ENCODE measurements at regions not wholly inside any gene's neighbourhood (a gene's known extent, or its start where the extent isn't known, plus 50 kb on each side); places are given as distances from the start of the nearest gene placed in this dataset.

GRCh38 chr4:157772907-157773306 is 399.9 kb downstream of the GASK1B start:
- Histone ChIP-seq H3K9me3 (ENCODE audit: insufficient read depth, low read length) (no peaks in the 10 kb centered on the region), H2AFZ (ENCODE audit: low read depth, low read length, severe bottlenecking) (no peak overlapping the region), H3F3A (ENCODE audit: insufficient read depth) (no peaks in the 10 kb centered on the region), H3K27ac (ENCODE audit: low read depth, low read length) (no peak overlapping the region), H3K27me3 (ENCODE audit: low read length) (no peaks in the 10 kb centered on the region), H4K20me1 (ENCODE audit: low read depth, low read length) (no peaks in the 10 kb centered on the region), H3K4me3 (ENCODE audit: insufficient read depth, low read length, poor library complexity, severe bottlenecking) (no peak overlapping the region), H3K9ac (ENCODE audit: low read length) (no peak overlapping the region), H3K79me2 (ENCODE audit: insufficient read depth, low read length) (no peaks in the 10 kb centered on the region), H3K9me2 (replicated peaks; ENCODE audit: insufficient read depth, low read length) (no peaks in the 10 kb centered on the region), H3K4me2 (ENCODE audit: low read depth, low read length, poor library complexity, severe bottlenecking) (no peak overlapping the region), H3K36me3 (ENCODE audit: low read length) (no peaks in the 10 kb centered on the region)
- TF ChIP-seq CTCF (IDR thresholded peaks at IDR 0.05; ENCODE audit: insufficient read depth, low read length, poor library complexity, severe bottlenecking): no peak
- TF ChIP-seq EZH2phosphoT487 (conservative IDR thresholded peaks at IDR 0.05; ENCODE audit: low read length): no peak

GRCh38 chr4:157768419-157768818 is 404.4 kb downstream of the GASK1B start:
- no peaks in the 10 kb centered on the region for H3K9me2 ChIP-seq (replicated peaks; ENCODE audit: insufficient read depth, low read length)
- H3K36me3 ChIP-seq (ENCODE audit: low read length): no peaks in the 10 kb centered on the region
- no peak overlapping the region for H3K27ac ChIP-seq (ENCODE audit: low read depth, low read length)
- H3K4me3 ChIP-seq (ENCODE audit: insufficient read depth, low read length, poor library complexity, severe bottlenecking): no peak overlapping the region
- no peaks in the 10 kb centered on the region for H3K79me2 ChIP-seq (ENCODE audit: insufficient read depth, low read length)
- TF ChIP-seq CTCF (IDR thresholded peaks at IDR 0.05; ENCODE audit: insufficient read depth, low read length, poor library complexity, severe bottlenecking): no peak
- no peak overlapping the region for H3K9ac ChIP-seq (ENCODE audit: low read length)
- H3K9me3 ChIP-seq (ENCODE audit: insufficient read depth, low read length): no peaks in the 10 kb centered on the region
- no peak overlapping the region for H3K4me2 ChIP-seq (ENCODE audit: low read depth, low read length, poor library complexity, severe bottlenecking)
- H3F3A ChIP-seq (ENCODE audit: insufficient read depth): no peaks in the 10 kb centered on the region
- H2AFZ ChIP-seq (ENCODE audit: low read depth, low read length, severe bottlenecking): no peak overlapping the region
- no peaks in the 10 kb centered on the region for H3K27me3 ChIP-seq (ENCODE audit: low read length)
- no peaks in the 10 kb centered on the region for H4K20me1 ChIP-seq (ENCODE audit: low read depth, low read length)

- no peaks in the 10 kb centered on the region for H3K79me2 ChIP-seq (ENCODE audit: insufficient read depth, low read length)
- TF ChIP-seq CTCF (IDR thresholded peaks at IDR 0.05; ENCODE audit: insufficient read depth, low read length, poor library complexity, severe bottlenecking): no peak
- no peak for TF ChIP-seq EZH2phosphoT487 (conservative IDR thresholded peaks at IDR 0.05; ENCODE audit: low read length)
- H3F3A ChIP-seq (ENCODE audit: insufficient read depth): no peaks in the 10 kb centered on the region
- no peaks in the 10 kb centered on the region for H3K27me3 ChIP-seq (ENCODE audit: low read length)
- no peak overlapping the region for H3K4me2 ChIP-seq (ENCODE audit: low read depth, low read length, poor library complexity, severe bottlenecking)
- no peak overlapping the region for H3K9ac ChIP-seq (ENCODE audit: low read length)
- no peak overlapping the region for H2AFZ ChIP-seq (ENCODE audit: low read depth, low read length, severe bottlenecking)
- no peaks in the 10 kb centered on the region for H3K9me3 ChIP-seq (ENCODE audit: insufficient read depth, low read length)
- no peak overlapping the region for H3K27ac ChIP-seq (ENCODE audit: low read depth, low read length)
- no peak overlapping the region for H3K4me3 ChIP-seq (ENCODE audit: insufficient read depth, low read length, poor library complexity, severe bottlenecking)
- H3K9me2 ChIP-seq (replicated peaks; ENCODE audit: insufficient read depth, low read length): no peaks in the 10 kb centered on the region
- no peaks in the 10 kb centered on the region for H3K36me3 ChIP-seq (ENCODE audit: low read length)
- H4K20me1 ChIP-seq (ENCODE audit: low read depth, low read length): no peaks in the 10 kb centered on the region
Measured at GRCh38 chr4:157763490-157763889, 409.3 kb downstream of the GASK1B start.

GRCh38 chr4:157754410-157754809 is 418.4 kb downstream of the GASK1B start:
- TF ChIP-seq EZH2phosphoT487 (conservative IDR thresholded peaks at IDR 0.05; ENCODE audit: low read length) (no peak), CTCF (IDR thresholded peaks at IDR 0.05; ENCODE audit: insufficient read depth, low read length, poor library complexity, severe bottlenecking) (no peak)
- H3K4me2 ChIP-seq (ENCODE audit: low read depth, low read length, poor library complexity, severe bottlenecking): no peak overlapping the region
- H3K27ac ChIP-seq (ENCODE audit: low read depth, low read length): no peak overlapping the region
- H3K36me3 ChIP-seq (ENCODE audit: low read length): no peaks in the 10 kb centered on the region; the same call in 1 of the 2 replicates
- no peaks in the 10 kb centered on the region for H3F3A ChIP-seq (ENCODE audit: insufficient read depth)
- no peaks in the 10 kb centered on the region for H3K9me3 ChIP-seq (ENCODE audit: insufficient read depth, low read length)
- no peaks in the 10 kb centered on the region for H3K9me2 ChIP-seq (replicated peaks; ENCODE audit: insufficient read depth, low read length)
- no peak overlapping the region for H3K4me3 ChIP-seq (ENCODE audit: insufficient read depth, low read length, poor library complexity, severe bottlenecking)
- no peak overlapping the region for H2AFZ ChIP-seq (ENCODE audit: low read depth, low read length, severe bottlenecking)
- no peaks in the 10 kb centered on the region for H3K79me2 ChIP-seq (ENCODE audit: insufficient read depth, low read length)
- H4K20me1 ChIP-seq (ENCODE audit: low read depth, low read length): no peaks in the 10 kb centered on the region
- no peaks in the 10 kb centered on the region for H3K27me3 ChIP-seq (ENCODE audit: low read length)
- no peak overlapping the region for H3K9ac ChIP-seq (ENCODE audit: low read length)

All from SU-DHL-6 (cell line).